Glomerular endothelial cell (primary cell): ENCODE measurements at regions not wholly inside any gene's neighbourhood (a gene's known extent, or its start where the extent isn't known, plus 50 kb on each side); places are given as distances from the start of the nearest gene placed in this dataset.
A peak's percentile ranks its signal among the peaks of the same experiment; 100 is the strongest.

Experiments
- DNase-seq: peaks from one replicate; pipeline ENCODE4 v3.0.0-alpha.2; 2011; ENCODE audit warnings: low read depth, low spot score; ENCODE audit errors: extremely low read depth

GRCh38 chr7:41256186-41256945, 446.5 kb downstream of the INHBA start:
- DNase-seq, result no peak

- no peak for DNase-seq
Observed at GRCh38 chr7:41255716-41256115, 447.2 kb downstream of the INHBA start.

DNA sequence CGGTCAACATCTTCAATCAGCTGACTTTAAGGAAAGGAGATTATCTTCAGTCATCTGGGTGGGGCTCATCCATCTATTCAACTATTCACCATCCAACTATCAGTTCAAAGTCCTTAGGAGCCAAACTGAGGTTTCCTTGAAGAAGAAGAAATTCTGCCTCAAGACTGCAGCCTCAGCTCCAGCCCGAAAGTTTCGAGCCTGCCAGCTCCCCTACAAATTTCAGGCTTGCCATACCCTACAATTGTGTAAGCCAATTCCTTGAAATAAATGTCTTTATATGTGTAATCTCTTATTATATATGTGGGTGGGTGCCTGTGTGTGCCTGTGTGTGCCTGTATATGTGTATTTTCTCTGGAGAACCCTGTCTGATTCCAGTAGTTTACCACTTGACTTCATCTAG, 447.8 kb downstream of the INHBA start:
- DNase-seq, result no peak

- no peak for DNase-seq
Observed at GRCh38 chr7:41252957-41253356, 449.9 kb downstream of the INHBA start.

GRCh38 chr7:41252551-41252950, 450.3 kb downstream of the INHBA start:
- no peak for DNase-seq

DNA sequence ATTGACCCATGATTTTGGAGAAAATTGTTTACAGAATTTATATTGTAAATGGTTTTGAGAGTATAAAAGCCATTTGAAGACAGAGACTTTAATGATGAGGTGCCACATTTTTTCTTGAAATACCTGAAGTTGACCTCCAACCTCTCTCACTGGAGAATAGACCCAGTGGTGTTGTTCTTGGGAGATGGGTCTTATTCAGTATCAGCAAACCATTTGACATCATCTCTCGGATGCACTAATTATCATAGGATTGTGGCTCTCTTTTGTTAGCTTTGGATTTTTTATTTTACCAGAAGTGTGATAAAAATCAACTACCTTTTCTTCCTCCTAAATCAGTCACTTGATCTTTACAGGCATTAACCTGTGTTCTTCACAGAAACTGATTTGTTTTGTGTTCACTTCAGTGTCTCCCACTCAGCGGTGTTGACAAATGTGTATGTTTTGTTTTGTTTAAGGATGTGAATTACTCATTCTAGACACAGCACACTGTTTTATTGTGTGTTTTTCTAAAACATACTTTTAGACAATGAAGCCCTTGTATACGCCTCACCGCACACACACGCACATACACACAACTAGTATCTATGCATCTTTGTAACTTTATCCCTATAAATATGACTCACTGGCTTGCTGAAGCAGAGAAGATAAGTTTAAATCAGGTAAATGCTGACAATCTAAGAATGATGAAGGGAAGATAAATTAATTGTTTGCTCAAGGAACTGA, 455.6 kb downstream of the INHBA start:
- no peak for DNase-seq

DNA sequence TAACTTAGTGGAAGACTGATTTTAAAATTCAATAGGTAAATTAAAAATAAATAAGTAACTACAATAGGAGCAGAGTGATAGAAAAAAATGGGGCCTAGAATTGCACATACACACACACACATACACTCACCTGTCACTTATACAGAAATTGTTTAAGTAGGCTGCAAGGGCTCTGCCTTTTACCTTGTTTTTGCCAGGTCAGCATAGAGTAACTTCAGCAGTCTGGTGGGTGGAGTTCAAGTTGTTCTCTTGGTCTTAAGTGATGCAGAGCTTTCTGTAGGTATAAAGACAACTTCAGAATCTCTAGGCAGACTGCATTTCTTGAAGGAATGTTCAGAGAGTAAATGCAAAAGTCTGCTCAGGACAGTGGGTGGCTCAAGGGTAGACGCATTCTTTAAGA, 457.0 kb downstream of the INHBA start:
- DNase-seq, result no peak

- DNase-seq, result no peak
Observed at GRCh38 chr7:41244246-41244645, 458.6 kb downstream of the INHBA start.

- no peak for DNase-seq
Observed at GRCh38 chr7:41241641-41242040, 461.2 kb downstream of the INHBA start.

DNA sequence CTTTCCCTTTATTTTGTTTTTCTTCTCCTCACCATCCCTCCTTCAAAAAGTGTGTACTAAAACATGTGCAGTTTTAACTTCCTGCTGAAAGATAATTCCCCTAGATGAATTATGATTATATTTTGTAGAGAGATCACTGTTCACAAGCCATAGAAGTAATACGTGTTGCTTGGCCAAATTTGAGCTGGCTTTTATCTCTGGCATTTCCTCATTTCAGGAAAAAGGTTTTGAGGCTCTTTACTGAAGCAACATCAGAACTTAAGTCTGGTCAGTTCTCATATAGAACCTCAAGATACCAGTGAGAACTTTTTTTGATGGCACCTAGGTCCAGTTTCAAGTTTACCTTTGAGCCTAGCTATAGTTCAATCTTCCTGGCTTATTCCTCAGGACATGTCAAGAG, 463.3 kb downstream of the INHBA start:
- no peak for DNase-seq

DNA sequence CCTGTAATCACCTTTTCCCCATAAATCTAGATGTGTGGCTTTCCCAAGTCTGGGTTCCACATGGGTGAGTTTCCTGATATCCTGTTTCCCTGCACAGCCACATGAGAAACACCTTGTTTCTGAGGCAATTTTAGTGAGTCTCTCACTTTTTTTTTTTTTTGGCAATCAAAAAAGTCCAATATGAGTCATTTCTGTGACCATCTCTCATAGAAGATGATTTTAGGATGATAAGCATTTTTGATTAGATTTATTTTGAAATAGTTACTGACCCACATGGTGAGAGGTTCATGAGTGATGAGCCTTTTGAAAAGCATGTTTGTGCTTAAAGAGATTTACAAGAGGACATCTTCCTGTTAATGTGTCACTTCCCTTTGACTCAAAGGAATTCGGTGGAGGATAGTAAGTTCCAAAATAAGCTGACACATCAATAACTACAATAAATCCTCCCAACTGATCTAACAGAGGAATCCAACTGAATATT, 464.0 kb downstream of the INHBA start:
- DNase-seq, result no peak

DNA sequence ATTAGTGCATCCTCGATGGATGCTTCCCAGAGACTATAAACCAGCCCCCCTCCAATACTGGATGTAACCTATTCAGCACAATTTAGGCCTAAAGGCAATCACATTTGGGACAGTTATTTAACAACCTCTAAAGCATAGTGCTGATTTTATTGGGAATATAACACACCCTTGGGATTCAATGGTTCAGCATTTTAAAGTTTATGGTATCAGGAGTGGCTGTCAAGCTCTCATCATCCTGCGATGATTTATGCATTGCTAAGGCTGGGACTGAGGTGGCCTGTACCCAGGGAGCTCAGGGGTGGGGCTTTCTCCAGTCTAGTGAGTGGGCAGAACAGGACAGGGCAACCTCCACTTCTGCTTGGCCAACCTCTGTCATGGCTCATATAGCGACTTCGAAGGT, 464.9 kb downstream of the INHBA start:
- no peak for DNase-seq

DNA sequence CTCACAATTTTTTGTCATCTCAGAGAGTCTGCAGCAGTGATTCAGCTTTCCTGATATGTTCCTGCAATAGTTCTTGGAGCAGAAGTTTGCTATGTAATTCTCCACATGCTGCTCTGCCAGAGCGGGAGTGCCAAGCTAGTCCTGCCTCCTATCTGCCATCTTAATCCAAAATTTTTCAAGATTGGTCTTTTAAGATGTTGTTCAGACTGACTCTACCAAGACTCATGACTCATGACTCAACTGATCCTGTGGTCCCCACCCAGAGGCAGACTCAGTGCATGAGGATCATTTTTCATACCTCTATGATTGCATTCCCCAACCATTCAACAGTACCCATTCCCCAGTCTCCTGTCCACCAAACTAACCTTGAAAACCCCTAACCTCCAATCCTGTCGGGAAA, 470.8 kb downstream of the INHBA start:
- no peak for DNase-seq

GRCh38 chr7:41224063-41224763, 478.7 kb downstream of the INHBA start:
- DNase-seq, result peak; percentile 60

DNA sequence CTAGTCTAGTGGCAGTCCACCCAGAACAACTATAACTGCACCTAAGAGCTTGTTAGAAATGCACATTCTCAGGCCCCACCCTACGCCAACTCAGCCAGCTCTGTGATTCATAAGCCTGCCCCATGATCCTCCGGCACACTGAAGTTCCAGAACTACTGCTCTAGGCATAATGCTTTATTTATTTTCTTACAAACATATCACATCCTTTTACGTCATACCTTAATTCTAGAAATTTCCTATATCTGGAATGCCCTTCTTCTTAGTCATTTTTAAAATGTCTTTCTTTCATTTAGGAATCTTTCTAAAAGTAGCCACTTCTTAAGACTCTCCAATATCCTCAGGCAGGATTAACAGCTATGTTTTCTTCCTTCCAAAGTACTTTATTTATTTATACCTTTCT, 480.1 kb downstream of the INHBA start:
- DNase-seq, result no peak

- no peak for DNase-seq
Observed at GRCh38 chr7:41220266-41220665, 482.6 kb downstream of the INHBA start.

- DNase-seq, result no peak
Observed at GRCh38 chr7:41219276-41219675, 483.6 kb downstream of the INHBA start.

GRCh38 chr7:41217306-41217705, 485.6 kb downstream of the INHBA start:
- DNase-seq, result no peak

GRCh38 chr7:41207141-41207540, 495.7 kb downstream of the INHBA start:
- no peak for DNase-seq

DNA sequence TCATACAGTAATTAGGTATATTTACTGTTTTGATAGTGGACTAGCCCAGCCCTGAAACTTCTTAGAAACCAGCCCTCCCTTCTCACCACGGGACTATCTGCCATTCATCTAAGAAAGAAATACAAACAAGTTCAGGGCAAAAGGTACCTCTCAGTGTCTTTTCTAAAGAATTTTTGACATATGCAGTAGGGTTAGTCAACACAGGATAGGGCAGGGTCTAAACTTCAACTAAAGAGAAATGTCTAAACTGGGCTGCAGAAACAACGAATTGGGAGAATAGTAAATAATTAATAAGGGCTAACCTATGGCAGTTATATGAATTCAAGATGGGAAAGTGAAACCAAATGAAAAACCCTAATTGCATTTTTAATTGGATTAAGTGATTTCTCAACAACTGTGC, 496.6 kb downstream of the INHBA start:
- no peak for DNase-seq

- no peak for DNase-seq
Observed at GRCh38 chr7:41205600-41205999, 497.3 kb downstream of the INHBA start.

- DNase-seq, result no peak
Observed at GRCh38 chr7:41203542-41203941, 499.3 kb downstream of the INHBA start.
